Upper lobe of left lung (tissue), 6 donors: ENCODE measurements at regions not wholly inside any gene's neighbourhood (a gene's known extent, or its start where the extent isn't known, plus 50 kb on each side); places are given as distances from the start of the nearest gene placed in this dataset.

ENCODE experiments used
- ATAC-seq, 2 donors: fragments of 200-7000 bp; cut with Tn5 transposase; one replicate each; pipeline ENCODE4 v1.9.1; 2022; ENCODE audit warnings: mild to moderate bottlenecking in 2 of 2, moderate library complexity in 2 of 2; ENCODE audit not compliant: low FRiP score in 2 of 2
- DNase-seq, 2 donors: peaks; one replicate each; pipeline ENCODE4 v3.0.0-alpha.2; 2019 to 2020
- H3K27ac ChIP-seq, 4 donors: fragments of 200-600 bp; sonication (generic); one replicate each; pipeline ENCODE4 v1.5.1; 2016 to 2019
- H3K27me3 ChIP-seq, 4 donors: fragments of 200-600 bp; sonication (generic); one replicate each; pipeline ENCODE4 v1.5.1; 2017 to 2019
- H3K36me3 ChIP-seq, 4 donors: fragments of 200-600 bp; sonication (generic); one replicate each; pipeline ENCODE4 v1.5.1; 2016 to 2019
- H3K4me1 ChIP-seq, 4 donors: fragments of 200-600 bp; sonication (generic); one replicate each; pipeline ENCODE4 v1.5.1; 2018 to 2019
- H3K4me3 ChIP-seq, 4 donors: fragments of 200-600 bp; sonication (generic); one replicate each; pipeline ENCODE4 v1.5.1; 2017 to 2019; ENCODE audit warnings: mild to moderate bottlenecking in 2 of 4, moderate library complexity in 1 of 4
- H3K9me3 ChIP-seq, 4 donors: fragments of 200-600 bp; sonication (generic); one replicate each; pipeline ENCODE4 v1.5.1; 2018 to 2019
- CTCF ChIP-seq, 6 experiments: fragments of 450-650 bp in 4 of 6; fragments of 200-600 bp in 2 of 6; sonication (generic) in 2 of 6; IDR thresholded peaks; one replicate each; pipeline ENCODE4 v1.5.1; 2016 to 2019; ENCODE audit warnings: antibody characterized with exemption in 6 of 6
- EP300 ChIP-seq, 4 donors: sonication (generic); formaldehyde crosslinking; IDR thresholded peaks; one replicate each; pipeline ENCODE4 v1.5.1; 2017; ENCODE audit warnings: antibody characterized with exemption in 4 of 4, control low read depth in 2 of 4
- POLR2A ChIP-seq, 4 donors: fragments of 450-650 bp; IDR thresholded peaks; one replicate each; pipeline ENCODE4 v1.5.1; 2016 to 2017; ENCODE audit warnings: antibody characterized with exemption in 4 of 4, mild to moderate bottlenecking in 2 of 4
- POLR2AphosphoS5 ChIP-seq, 2 donors: sonication (generic); formaldehyde crosslinking; IDR thresholded peaks; one replicate each; pipeline ENCODE4 v1.5.1; 2017; ENCODE audit warnings: antibody characterized with exemption in 2 of 2
- WGBS, 2 donors: methylation state at CpG; one replicate each; pipeline ENCODE4 v1.1.5; 2017 to 2018; 5-methylcytosine and 5-hydroxymethylcytosine counted together
- donor health status: DM: no; HTN: no; CAD: no; lungs with moderate emphysema.
- donor health status: DM: no; HTN: yes; CAD: no; lungs with severe emphysema.

- no peak for TF ChIP-seq EP300 (IDR thresholded peaks at IDR 0.05)
- no peak for TF ChIP-seq POLR2A (IDR thresholded peaks at IDR 0.05)
- ATAC-seq (no peak), DNase-seq (no peak)
- no peak overlapping the region for H3K27ac ChIP-seq
- no peak overlapping the region for H3K4me3 ChIP-seq
- no peaks in the 10 kb centered on the region for H3K4me1 ChIP-seq
- H3K9me3 ChIP-seq = peaks cover 0 to 19% (median 11%) of the 10 kb centered on the region in 4 donors
- no peaks in the 10 kb centered on the region for H3K27me3 ChIP-seq
- 85 to 95% methylated on average over 3 of the region's 3 CpGs for WGBS, 2 donors
- H3K36me3 ChIP-seq = no peaks in the 10 kb centered on the region
Measured at GRCh38 chr13:21945195-21945594, 274.3 kb downstream of the FGF9 start.

- no peaks in the 10 kb centered on the region for H3K36me3 ChIP-seq
- WGBS, 2 donors = 73 to 88% methylated on average over 6 of the region's 6 CpGs
- no peak for ATAC-seq
- no peaks in the 10 kb centered on the region for H3K4me1 ChIP-seq
- H3K27me3 ChIP-seq = no peaks in the 10 kb centered on the region
- DNase-seq = no peak
- H3K9me3 ChIP-seq = peaks cover 0 to 19% (median 11%) of the 10 kb centered on the region in 4 donors
- H3K4me3 ChIP-seq = no peak overlapping the region
- H3K27ac ChIP-seq = no peak overlapping the region
- no peak for TF ChIP-seq CTCF (IDR thresholded peaks at IDR 0.05)
- no peak for TF ChIP-seq POLR2A (IDR thresholded peaks at IDR 0.05)
- no peak for TF ChIP-seq EP300 (IDR thresholded peaks at IDR 0.05)
- TF ChIP-seq POLR2AphosphoS5 (IDR thresholded peaks at IDR 0.05) = no peak
Measured at GRCh38 chr13:21946964-21947363, 276.1 kb downstream of the FGF9 start.

GRCh38 chr13:21948769-21949474, 278.0 kb downstream of the FGF9 start:
- 49 to 79% methylated on average over 9 to 12 of the region's 15 CpGs for WGBS, 2 donors

GRCh38 chr13:21949818-21950429, 279.1 kb downstream of the FGF9 start:
- H3K4me3 ChIP-seq = no peak overlapping the region
- H3K4me1 ChIP-seq = no peaks in the 10 kb centered on the region
- TF ChIP-seq CTCF (IDR thresholded peaks at IDR 0.05) (no peak), POLR2AphosphoS5 (IDR thresholded peaks at IDR 0.05) (no peak), EP300 (IDR thresholded peaks at IDR 0.05) (no peak), POLR2A (IDR thresholded peaks at IDR 0.05) (no peak)
- DNase-seq (no peak), ATAC-seq (no peak)
- 36 to 53% methylated on average over 6 of the region's 6 CpGs for WGBS, 2 donors
- no peaks in the 10 kb centered on the region for H3K36me3 ChIP-seq
- no peaks in the 10 kb centered on the region for H3K27me3 ChIP-seq
- no peak overlapping the region for H3K27ac ChIP-seq
- peaks cover 0 to 10% (median 4%) of the 10 kb centered on the region in 4 donors for H3K9me3 ChIP-seq

More at GRCh38 chr13:21948769-21949474, 278.0 kb downstream of the FGF9 start:
- H3K4me3 ChIP-seq = no peak overlapping the region
- no peaks in the 10 kb centered on the region for H3K4me1 ChIP-seq
- no peaks in the 10 kb centered on the region for H3K27me3 ChIP-seq
- peaks cover 0 to 19% (median 11%) of the 10 kb centered on the region in 4 donors for H3K9me3 ChIP-seq
- DNase-seq (no peak), ATAC-seq (no peak)
- TF ChIP-seq POLR2A (IDR thresholded peaks at IDR 0.05) (no peak), POLR2AphosphoS5 (IDR thresholded peaks at IDR 0.05) (no peak), EP300 (IDR thresholded peaks at IDR 0.05) (no peak), CTCF (IDR thresholded peaks at IDR 0.05) (no peak)
- H3K27ac ChIP-seq = no peak overlapping the region
- H3K36me3 ChIP-seq = no peaks in the 10 kb centered on the region

- Histone ChIP-seq H3K4me1 (no peaks in the 10 kb centered on the region), H3K9me3 (no peaks in the 10 kb centered on the region), H3K4me3 (no peak overlapping the region), H3K27ac (no peak overlapping the region), H3K36me3 (no peaks in the 10 kb centered on the region), H3K27me3 (no peaks in the 10 kb centered on the region)
- TF ChIP-seq POLR2AphosphoS5 (IDR thresholded peaks at IDR 0.05) (no peak), CTCF (IDR thresholded peaks at IDR 0.05) (no peak), EP300 (IDR thresholded peaks at IDR 0.05) (no peak), POLR2A (IDR thresholded peaks at IDR 0.05) (no peak)
- ATAC-seq (no peak), DNase-seq (no peak)
- WGBS, 2 donors = 75 to 94% methylated on average over 1 of the region's 1 CpG
Measured at GRCh38 chr13:21956666-21957065, 285.8 kb downstream of the FGF9 start.
